ENCODE measurements at regions not wholly inside any gene's neighbourhood (a gene's known extent, or its start where the extent isn't known, plus 50 kb on each side); places are given as distances from the start of the nearest gene placed in this dataset.

DNA sequence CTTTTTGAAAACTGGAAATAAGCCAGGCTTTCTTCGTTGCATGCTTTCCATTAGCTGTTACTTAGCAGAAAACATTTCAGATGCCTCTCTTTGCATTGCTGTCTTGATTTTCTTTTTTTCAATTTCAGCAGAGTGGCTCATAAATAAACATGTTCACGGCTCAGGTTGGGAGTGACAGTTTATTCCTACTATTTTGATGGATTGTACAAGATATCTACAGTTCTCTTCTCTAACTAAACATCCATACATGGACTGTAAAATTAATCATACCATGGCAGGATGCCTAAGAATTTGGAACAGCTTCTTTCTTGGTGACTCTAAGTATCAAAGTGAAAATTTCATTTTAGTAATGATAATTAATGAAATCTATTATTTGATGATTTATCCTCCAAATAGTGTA lies 130.5 kb upstream of the EPHA7 start:
- DNase-seq: no peak
- no peaks in the 10 kb centered on the region for H3K9me3 ChIP-seq (replicated peaks; ENCODE audit: insufficient read depth, low read length)
- H3K4me3 ChIP-seq (ENCODE audit: low read length): no peak overlapping the region
- no peaks in the 10 kb centered on the region for H3K4me1 ChIP-seq (ENCODE audit: low read length)
- no peaks in the 10 kb centered on the region for H3K79me2 ChIP-seq (ENCODE audit: low read length)
- no peaks in the 10 kb centered on the region for H3F3A ChIP-seq (ENCODE audit: insufficient read depth, low read length)
- H3K27ac ChIP-seq (ENCODE audit: low read length): no peak overlapping the region
- H3K9me2 ChIP-seq (replicated peaks; ENCODE audit: insufficient read depth, low read length): no peaks in the 10 kb centered on the region
- no peaks in the 10 kb centered on the region for H3K36me3 ChIP-seq (replicated peaks; ENCODE audit: insufficient read depth, low read length)
- no peak overlapping the region for H3K9ac ChIP-seq (ENCODE audit: low read length)
- no peak for TF ChIP-seq EZH2 (optimal IDR thresholded peaks at IDR 0.05; ENCODE audit: low read depth, low read length)
- TF ChIP-seq, protein P1, sequence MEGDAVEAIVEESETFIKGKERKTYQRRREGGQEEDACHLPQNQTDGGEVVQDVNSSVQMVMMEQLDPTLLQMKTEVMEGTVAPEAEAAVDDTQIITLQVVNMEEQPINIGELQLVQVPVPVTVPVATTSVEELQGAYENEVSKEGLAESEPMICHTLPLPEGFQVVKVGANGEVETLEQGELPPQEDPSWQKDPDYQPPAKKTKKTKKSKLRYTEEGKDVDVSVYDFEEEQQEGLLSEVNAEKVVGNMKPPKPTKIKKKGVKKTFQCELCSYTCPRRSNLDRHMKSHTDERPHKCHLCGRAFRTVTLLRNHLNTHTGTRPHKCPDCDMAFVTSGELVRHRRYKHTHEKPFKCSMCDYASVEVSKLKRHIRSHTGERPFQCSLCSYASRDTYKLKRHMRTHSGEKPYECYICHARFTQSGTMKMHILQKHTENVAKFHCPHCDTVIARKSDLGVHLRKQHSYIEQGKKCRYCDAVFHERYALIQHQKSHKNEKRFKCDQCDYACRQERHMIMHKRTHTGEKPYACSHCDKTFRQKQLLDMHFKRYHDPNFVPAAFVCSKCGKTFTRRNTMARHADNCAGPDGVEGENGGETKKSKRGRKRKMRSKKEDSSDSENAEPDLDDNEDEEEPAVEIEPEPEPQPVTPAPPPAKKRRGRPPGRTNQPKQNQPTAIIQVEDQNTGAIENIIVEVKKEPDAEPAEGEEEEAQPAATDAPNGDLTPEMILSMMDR (IDR thresholded peaks at IDR 0.05; ENCODE audit: low read length): no peak
- no peak for TF ChIP-seq EZH2phosphoT487 (IDR thresholded peaks at IDR 0.05; ENCODE audit: low read length)
- no peaks in the 10 kb centered on the region for H3K27me3 ChIP-seq (replicated peaks; ENCODE audit: insufficient read depth, low read length)
- no peak overlapping the region for H2AFZ ChIP-seq (ENCODE audit: low read length)
- H4K20me1 ChIP-seq (ENCODE audit: insufficient read depth, low read length): no peaks in the 10 kb centered on the region
- H3K4me2 ChIP-seq (ENCODE audit: low read depth, low read length): no peak overlapping the region

DNA sequence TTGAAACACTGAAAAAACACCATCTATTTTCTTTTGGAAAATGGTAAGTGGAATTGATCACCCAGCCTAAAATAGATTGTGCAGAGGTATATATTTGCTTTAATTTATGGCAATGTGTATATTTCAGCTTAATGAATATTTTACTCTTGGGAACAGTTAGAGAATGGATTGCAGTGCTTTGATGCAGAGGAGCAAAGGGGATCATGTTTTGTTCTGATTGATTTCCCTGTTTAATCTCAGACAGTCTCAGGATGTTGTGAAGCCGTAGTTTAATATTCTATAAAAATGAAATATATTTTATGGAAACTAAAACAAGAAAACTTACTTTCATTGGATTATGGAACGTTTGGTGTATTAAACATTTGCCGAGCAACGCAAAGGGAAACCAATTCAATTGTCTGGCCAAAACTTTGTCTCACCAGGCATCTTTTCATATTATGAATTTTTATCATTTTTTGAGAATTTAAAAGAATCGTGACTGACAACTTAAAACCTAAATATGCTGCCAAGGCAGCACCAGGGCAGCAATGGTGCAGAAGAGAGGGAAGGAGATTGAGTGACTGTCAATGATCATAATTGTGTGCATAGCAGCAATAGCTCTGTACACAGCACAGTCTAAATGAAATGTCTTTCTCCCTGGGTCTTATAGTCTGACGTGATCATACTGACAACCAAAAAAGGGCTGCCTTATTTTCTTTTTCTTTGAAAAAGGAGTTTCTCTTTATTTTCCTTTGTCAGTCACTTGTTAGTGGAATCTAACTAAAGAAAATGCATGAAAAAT lies 105.5 kb upstream of the EPHA7 start:
- Histone ChIP-seq H3K4me2 (ENCODE audit: low read depth, low read length) (no peak overlapping the region), H3K4me3 (ENCODE audit: low read length) (no peak overlapping the region), H3K27me3 (replicated peaks; ENCODE audit: insufficient read depth, low read length) (no peaks in the 10 kb centered on the region), H3K9me2 (replicated peaks; ENCODE audit: insufficient read depth, low read length) (no peaks in the 10 kb centered on the region), H3K9me3 (replicated peaks; ENCODE audit: insufficient read depth, low read length) (no peaks in the 10 kb centered on the region), H4K20me1 (ENCODE audit: insufficient read depth, low read length) (no peaks in the 10 kb centered on the region), H2AFZ (ENCODE audit: low read length) (no peak overlapping the region), H3K27ac (ENCODE audit: low read length) (no peak overlapping the region), H3F3A (ENCODE audit: insufficient read depth, low read length) (no peaks in the 10 kb centered on the region), H3K36me3 (replicated peaks; ENCODE audit: insufficient read depth, low read length) (no peaks in the 10 kb centered on the region), H3K4me1 (ENCODE audit: low read length) (no peaks in the 10 kb centered on the region), H3K9ac (ENCODE audit: low read length) (no peak overlapping the region), H3K79me2 (ENCODE audit: low read length) (no peaks in the 10 kb centered on the region)
- no peak for DNase-seq
- TF ChIP-seq, protein P1 (IDR thresholded peaks at IDR 0.05; ENCODE audit: low read length): no peak
- TF ChIP-seq EZH2 (optimal IDR thresholded peaks at IDR 0.05; ENCODE audit: low read depth, low read length) (no peak), EZH2phosphoT487 (IDR thresholded peaks at IDR 0.05; ENCODE audit: low read length) (no peak)

- Histone ChIP-seq H2AFZ (ENCODE audit: low read length) (no peak overlapping the region), H3F3A (ENCODE audit: insufficient read depth, low read length) (no peaks in the 10 kb centered on the region), H3K36me3 (replicated peaks; ENCODE audit: insufficient read depth, low read length) (no peaks in the 10 kb centered on the region), H3K9ac (ENCODE audit: low read length) (no peak overlapping the region), H3K4me2 (ENCODE audit: low read depth, low read length) (no peak overlapping the region), H3K4me1 (ENCODE audit: low read length) (no peaks in the 10 kb centered on the region), H3K79me2 (ENCODE audit: low read length) (no peaks in the 10 kb centered on the region), H3K9me3 (replicated peaks; ENCODE audit: insufficient read depth, low read length) (no peaks in the 10 kb centered on the region), H3K27ac (ENCODE audit: low read length) (no peak overlapping the region), H3K4me3 (ENCODE audit: low read length) (no peak overlapping the region), H3K27me3 (replicated peaks; ENCODE audit: insufficient read depth, low read length) (no peaks in the 10 kb centered on the region), H4K20me1 (ENCODE audit: insufficient read depth, low read length) (no peaks in the 10 kb centered on the region), H3K9me2 (replicated peaks; ENCODE audit: insufficient read depth, low read length) (no peaks in the 10 kb centered on the region)
- TF ChIP-seq EZH2phosphoT487 (IDR thresholded peaks at IDR 0.05; ENCODE audit: low read length): no peak
- no peak for TF ChIP-seq EZH2 (optimal IDR thresholded peaks at IDR 0.05; ENCODE audit: low read depth, low read length)
- TF ChIP-seq, protein P1 (IDR thresholded peaks at IDR 0.05; ENCODE audit: low read length): no peak
- DNase-seq: no peak
These were observed 104.0 kb upstream of the EPHA7 start for GRCh38 chr6:93523365-93523764.

All from MM.1S (cell line).